Stimulated activated CD8-positive, alpha-beta memory T cell treated with anti-CD3 and anti-CD28 coated beads, Interleukin-7, amount 100 ng/mL, for 4 hours (primary cell): ENCODE measurements at regions not wholly inside any gene's neighbourhood (a gene's known extent, or its start where the extent isn't known, plus 50 kb on each side); places are given as distances from the start of the nearest gene placed in this dataset.
"Not testable (repeated sequence)": the region's sequence is repeated elsewhere in the genome, so short reads cannot be mapped to it uniquely, and the experiment has no call there.

Experiments
- DNase-seq, 2 donors: peaks; one replicate each; pipeline ENCODE4 v3.0.0-alpha.2; 2020; ENCODE audit warnings: low read depth in 2 of 2

- DNase-seq = no peak
These were observed 483.5 kb downstream of the UTRN start for GRCh38 chr6:144768551-144769075.

GRCh38 chr6:144769142-144769541 lies 484.0 kb downstream of the UTRN start:
- no peak for DNase-seq

- DNase-seq = no peak
These were observed 491.1 kb downstream of the UTRN start for GRCh38 chr6:144776031-144776819.

- no peak for DNase-seq
These were observed 492.1 kb downstream of the UTRN start for GRCh38 chr6:144777249-144777648.

GRCh38 chr6:144778056-144778455 lies 492.9 kb downstream of the UTRN start:
- DNase-seq = no peak

GRCh38 chr6:144778773-144779492 lies 493.8 kb downstream of the UTRN start:
- no peak for DNase-seq

GRCh38 chr6:144781836-144782235 lies 496.7 kb downstream of the UTRN start:
- DNase-seq = no peak

- DNase-seq = no peak
These were observed 497.5 kb downstream of the UTRN start for GRCh38 chr6:144782634-144783033.

GRCh38 chr6:144785056-144785455 lies 499.9 kb downstream of the UTRN start:
- no peak for DNase-seq

GRCh38 chr6:144786825-144787224 lies 501.7 kb downstream of the UTRN start:
- DNase-seq = no peak

GRCh38 chr6:144793744-144794143 lies 508.6 kb downstream of the UTRN start:
- DNase-seq = no peak

GRCh38 chr6:144795022-144795421 lies 509.9 kb downstream of the UTRN start:
- DNase-seq = not testable (repeated sequence)

GRCh38 chr6:144796070-144796469 lies 510.9 kb downstream of the UTRN start:
- no peak for DNase-seq

- DNase-seq = no peak
These were observed 512.9 kb downstream of the UTRN start for GRCh38 chr6:144797881-144798589.

- no peak for DNase-seq
These were observed 519.2 kb downstream of the UTRN start for GRCh38 chr6:144804246-144804790.

- no peak for DNase-seq
These were observed 519.9 kb downstream of the UTRN start for GRCh38 chr6:144805049-144805448.

GRCh38 chr6:144806222-144806621 lies 521.1 kb downstream of the UTRN start:
- DNase-seq = no peak

- no peak for DNase-seq
These were observed 524.0 kb downstream of the UTRN start for GRCh38 chr6:144809120-144809519.

GRCh38 chr6:144809969-144810368 lies 524.8 kb downstream of the UTRN start:
- DNase-seq = no peak

- DNase-seq = no peak
These were observed 526.0 kb downstream of the UTRN start for GRCh38 chr6:144811140-144811539.

- DNase-seq = no peak
These were observed 531.8 kb downstream of the UTRN start for GRCh38 chr6:144816936-144817335.

GRCh38 chr6:144820270-144820669 lies 535.1 kb downstream of the UTRN start:
- no peak for DNase-seq
